Stimulated activated CD8-positive, alpha-beta memory T cell treated with anti-CD3 and anti-CD28 coated beads, Interleukin-7, amount 100 ng/mL, for 4 hours (primary cell): ENCODE measurements at regions not wholly inside any gene's neighbourhood (a gene's known extent, or its start where the extent isn't known, plus 50 kb on each side); places are given as distances from the start of the nearest gene placed in this dataset.

Experiments
- DNase-seq, 2 donors: peaks; one replicate each; pipeline ENCODE4 v3.0.0-alpha.2; 2020; ENCODE audit warnings: low read depth in 2 of 2

- no peak for DNase-seq
These were observed 52.8 kb downstream of the SOX2 start for GRCh38 chr3:181764544-181764943.

- no peak for DNase-seq
These were observed 58.6 kb downstream of the SOX2 start for GRCh38 chr3:181770296-181770695.

- no peak for DNase-seq
These were observed 59.4 kb downstream of the SOX2 start for GRCh38 chr3:181771120-181771519.

- no peak for DNase-seq
These were observed 60.4 kb downstream of the SOX2 start for GRCh38 chr3:181772166-181772565.

GRCh38 chr3:181773921-181774320 lies 62.2 kb downstream of the SOX2 start:
- no peak for DNase-seq

DNA sequence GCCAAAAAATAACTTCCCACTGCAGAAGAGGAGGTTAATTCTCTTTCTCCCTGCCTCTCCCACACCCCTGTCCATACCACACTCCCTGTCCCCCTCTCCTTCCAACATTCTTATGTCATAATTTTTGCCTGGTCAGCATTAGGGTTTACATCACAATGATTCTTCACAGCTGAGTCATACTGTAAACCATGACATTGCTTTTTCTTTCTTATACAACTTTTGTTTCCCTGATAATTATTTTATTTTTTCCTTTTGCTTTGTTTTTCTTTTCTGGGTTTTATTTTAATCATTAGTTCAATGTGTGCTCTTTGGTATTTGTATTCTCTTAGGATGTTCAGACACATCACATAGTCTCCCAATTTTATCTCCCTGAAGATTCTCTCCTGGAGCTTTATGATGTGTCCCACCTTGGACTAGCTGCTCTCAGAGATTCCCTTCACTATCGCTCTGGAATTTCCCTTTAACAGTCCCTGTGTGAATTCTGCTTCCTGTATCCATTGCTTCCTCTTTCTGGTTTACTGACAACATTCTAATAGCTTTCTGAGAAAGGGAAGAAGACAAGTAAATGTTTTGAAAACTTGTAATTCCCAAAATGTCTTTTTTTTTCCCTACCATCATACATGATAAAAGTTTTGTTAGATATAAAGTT lies 70.7 kb downstream of the SOX2 start:
- DNase-seq, result no peak

- no peak for DNase-seq
These were observed 78.8 kb downstream of the SOX2 start for GRCh38 chr3:181790561-181790960.

- no peak for DNase-seq
These were observed 79.6 kb downstream of the SOX2 start for GRCh38 chr3:181791056-181791955.

- DNase-seq, result no peak
These were observed 81.3 kb downstream of the SOX2 start for GRCh38 chr3:181793006-181793405.

DNA sequence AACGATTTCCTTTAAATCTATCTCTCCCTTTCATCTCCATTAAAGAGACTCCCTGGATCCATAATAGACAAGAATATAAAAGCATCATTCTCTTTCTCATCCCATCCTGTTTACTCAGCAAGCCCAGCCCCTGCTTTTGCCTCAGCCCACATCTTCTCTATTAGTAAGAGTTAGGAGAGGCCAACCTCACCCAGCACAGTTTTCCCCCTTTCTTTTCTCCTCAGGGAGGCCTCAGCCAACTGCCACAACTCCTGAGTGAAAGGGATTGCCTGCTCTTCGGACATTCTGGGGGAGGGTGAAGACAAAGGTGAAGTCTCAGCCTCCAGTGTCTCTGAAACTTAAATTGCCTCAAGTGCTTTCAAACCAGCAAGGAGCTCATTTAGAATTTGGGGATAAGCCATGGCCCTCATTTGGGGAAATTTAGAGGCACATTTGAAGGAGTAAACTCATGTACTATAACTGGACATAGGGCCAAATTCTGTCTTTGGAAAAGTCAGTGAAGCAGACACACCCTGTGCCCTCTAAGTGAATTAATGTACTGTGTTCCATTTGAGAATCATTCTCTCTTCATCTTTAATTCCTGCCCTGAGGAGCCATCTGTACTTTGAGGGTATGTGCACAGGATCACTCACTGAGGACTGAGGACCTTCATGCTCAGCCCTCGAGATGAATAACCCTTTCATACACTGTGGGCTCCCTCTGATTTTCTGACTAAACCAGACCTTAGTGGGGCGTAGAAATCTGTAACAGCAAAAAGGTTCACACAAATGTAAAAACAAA lies 82.5 kb downstream of the SOX2 start:
- DNase-seq, result no peak

DNA sequence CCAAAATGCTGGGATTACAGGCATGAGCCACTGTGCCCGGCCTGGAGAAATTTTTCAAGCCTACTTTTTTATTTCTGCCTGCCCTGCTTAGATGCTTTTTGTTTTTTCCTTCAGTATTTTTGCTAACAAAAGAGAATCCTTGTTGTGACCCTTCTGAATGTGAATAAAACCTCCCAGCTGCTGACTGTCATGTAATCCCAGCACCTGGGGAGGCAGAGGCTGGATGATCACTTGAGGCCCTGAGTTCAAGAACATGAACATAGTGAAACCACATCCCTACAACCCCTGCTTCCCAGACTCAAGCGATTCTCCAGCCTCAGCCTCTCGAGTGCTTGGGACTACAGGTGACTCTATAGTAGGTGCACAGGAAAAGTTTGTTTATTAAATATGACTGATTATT lies 84.9 kb downstream of the SOX2 start:
- no peak for DNase-seq

- DNase-seq, result no peak
These were observed 85.7 kb downstream of the SOX2 start for GRCh38 chr3:181797431-181797830.

DNA sequence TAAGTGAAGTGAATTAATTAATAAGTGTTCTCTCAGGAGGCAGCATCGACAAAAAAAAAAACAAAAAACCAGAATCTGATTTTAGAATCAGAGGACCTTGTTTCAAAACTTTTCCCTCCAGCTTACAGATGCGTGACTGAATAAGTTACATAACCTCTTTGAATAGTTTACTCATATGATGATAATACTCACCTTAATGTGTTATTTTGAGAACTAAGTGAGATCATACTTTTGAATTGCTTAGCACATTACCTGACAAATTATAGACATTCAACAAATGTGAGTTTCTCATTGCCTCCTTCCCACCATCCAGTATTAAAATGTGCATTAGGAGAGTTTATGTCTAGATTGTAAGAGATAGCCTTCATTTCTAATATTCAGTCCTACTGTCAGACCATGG lies 94.0 kb downstream of the SOX2 start:
- DNase-seq, result no peak

DNA sequence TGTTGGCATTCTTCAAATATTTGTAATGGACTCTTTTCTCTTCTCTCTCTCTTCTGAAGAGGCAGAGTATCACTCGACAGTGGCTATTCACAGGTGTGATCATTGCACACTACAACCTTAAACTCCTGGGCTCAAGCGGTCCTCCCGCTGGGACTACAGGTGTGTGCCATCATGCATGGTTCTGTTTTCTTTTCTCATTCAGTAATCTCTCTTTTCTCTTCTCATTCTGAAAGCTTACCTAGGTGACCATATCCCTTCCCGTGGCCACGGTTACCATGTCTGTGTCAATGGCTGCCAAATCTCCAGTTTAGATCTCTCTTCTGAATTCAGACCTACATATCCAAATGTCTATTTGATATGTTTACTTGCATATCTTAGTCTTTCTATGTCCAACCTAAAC lies 96.3 kb downstream of the SOX2 start:
- DNase-seq, result no peak

DNA sequence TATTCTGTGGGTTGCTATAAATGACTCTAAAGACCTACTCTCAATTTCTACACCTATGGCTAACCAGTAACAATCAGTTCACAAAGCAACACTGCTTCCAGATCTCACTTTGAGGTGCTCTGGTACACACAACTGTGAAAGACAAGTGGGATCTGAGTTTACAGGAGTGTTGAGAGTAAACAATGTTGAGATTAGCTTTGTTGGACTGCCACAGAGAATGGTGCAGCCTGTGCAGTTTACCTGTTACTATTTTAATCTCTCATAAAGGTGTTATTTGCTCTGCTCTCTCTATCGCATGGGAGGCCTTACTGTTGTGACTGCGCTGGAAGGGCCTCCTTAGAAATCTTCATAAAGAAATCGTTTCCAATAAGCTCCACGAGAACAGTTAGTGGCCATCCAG lies 112.0 kb downstream of the SOX2 start:
- no peak for DNase-seq

DNA sequence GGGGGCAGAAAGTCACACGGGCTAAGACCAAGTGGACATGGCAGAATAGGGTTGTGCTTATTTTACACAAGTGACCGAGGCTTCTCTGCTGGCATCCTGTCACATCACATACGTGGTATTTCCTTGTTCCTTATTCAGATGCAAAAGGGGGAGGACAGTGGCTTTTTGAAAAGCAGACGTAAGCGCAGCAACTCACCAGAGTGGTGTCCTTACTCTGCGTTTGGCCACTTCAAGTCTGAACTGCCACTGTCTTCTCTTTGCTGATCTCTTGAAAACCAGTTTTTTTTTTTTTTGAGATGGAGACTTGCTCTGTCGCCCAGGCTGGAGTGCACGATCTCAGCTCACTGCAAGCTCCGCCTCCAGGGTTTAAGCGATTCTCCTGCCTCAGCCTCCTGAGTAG lies 113.2 kb downstream of the SOX2 start:
- no peak for DNase-seq

GRCh38 chr3:181839039-181839915 lies 127.6 kb downstream of the SOX2 start:
- no peak for DNase-seq

DNA sequence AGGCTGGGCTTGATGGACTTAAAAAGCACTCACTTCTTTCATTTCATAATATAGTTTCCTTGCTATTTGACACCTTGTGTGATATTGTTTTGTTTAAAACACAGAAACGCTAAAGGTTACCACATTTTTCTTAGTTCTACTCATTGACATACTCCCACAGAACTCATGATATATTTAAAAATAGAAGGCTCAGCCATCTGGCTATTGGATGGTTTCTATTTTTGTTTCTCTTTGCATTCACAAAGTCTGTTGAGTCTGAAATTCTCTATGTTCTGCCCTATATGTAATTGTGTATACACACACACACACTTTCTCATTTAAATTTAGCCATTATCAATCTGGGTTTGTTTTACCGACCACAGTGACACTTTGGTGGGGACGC lies 128.2 kb downstream of the SOX2 start:
- no peak for DNase-seq

GRCh38 chr3:181844211-181844610 lies 132.5 kb downstream of the SOX2 start:
- DNase-seq, result no peak

DNA sequence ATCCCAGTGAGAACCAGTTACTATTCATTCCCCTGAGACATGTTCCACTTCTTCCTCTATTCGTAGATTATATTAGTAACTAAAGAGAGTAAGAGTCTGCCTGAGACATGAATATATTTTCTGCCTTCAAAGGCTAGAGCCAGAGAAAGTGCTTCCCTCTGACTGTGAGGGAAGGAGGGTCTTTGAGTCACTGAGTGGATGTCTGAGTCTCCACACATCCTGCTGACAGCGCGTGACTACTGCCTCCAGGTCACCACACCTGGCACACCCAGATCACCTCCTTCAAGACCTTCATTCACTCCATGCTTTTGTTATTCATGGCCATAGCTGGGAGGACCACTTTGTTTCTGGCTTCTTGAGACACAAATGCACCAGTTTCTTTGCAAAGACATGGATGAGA lies 135.6 kb downstream of the SOX2 start:
- no peak for DNase-seq

GRCh38 chr3:181851063-181851462 lies 139.3 kb downstream of the SOX2 start:
- DNase-seq, result no peak

- DNase-seq, result no peak
These were observed 144.1 kb downstream of the SOX2 start for GRCh38 chr3:181855825-181856224.
